ENCODE measurements at regions not wholly inside any gene's neighbourhood (a gene's known extent, or its start where the extent isn't known, plus 50 kb on each side); places are given as distances from the start of the nearest gene placed in this dataset.

- no peak overlapping the region for H3K4me3 ChIP-seq (replicated peaks in 1 of 3; ENCODE audit: low read depth in 2 of 3, low read length in 3 of 3)
- peaks cover 0 to 1% (median 0%) of the 10 kb centered on the region in 7 donors for H3K9me3 Mint-ChIP-seq
- peaks cover 27% of the 10 kb centered on the region for H3K4me1 Mint-ChIP-seq
- no peaks in the 10 kb centered on the region for H3K36me3 Mint-ChIP-seq
- H4K20me1 ChIP-seq (ENCODE audit: insufficient read depth, low read length), result no peaks in the 10 kb centered on the region
- H2AFZ ChIP-seq (ENCODE audit: insufficient read depth, low read depth, low read length, poor library complexity, severe bottlenecking), result no peak overlapping the region
- DNase-seq, result no peak
- TF ChIP-seq CTCF (IDR thresholded peaks at IDR 0.05), result no peak
- no peak overlapping the region for H3K4me3 Mint-ChIP-seq
- H3K9ac ChIP-seq (ENCODE audit: insufficient read depth, low read length, poor library complexity, severe bottlenecking), result no peak overlapping the region
- no peaks in the 10 kb centered on the region for H3K79me2 ChIP-seq (ENCODE audit: insufficient read depth, low read length)
- intact Hi-C loops (cut with micrococcal nuclease), result no loop called here
- H3K27me3 Mint-ChIP-seq (ENCODE audit: low read depth in 3 of 3), result no peaks in the 10 kb centered on the region
- H3K27me3 ChIP-seq (ENCODE audit: control insufficient read depth in 2 of 2, insufficient read depth in 2 of 2, low read length in 2 of 2), result no peaks in the 10 kb centered on the region
- H3K4me1 ChIP-seq (ENCODE audit: control insufficient read depth in 1 of 2, insufficient read depth in 2 of 2, low read length in 2 of 2), result peaks cover 28 to 31% of the 10 kb centered on the region in 2 donors
- 0% methylated on average over 1 of the region's 5 CpGs for WGBS (ENCODE audit: insufficient coverage)
- no peaks in the 10 kb centered on the region for H3K36me3 ChIP-seq (replicated peaks in 1 of 2; ENCODE audit: control insufficient read depth in 1 of 2, insufficient read depth in 2 of 2, low read length in 2 of 2)
- H3K27ac ChIP-seq (ENCODE audit: low read depth in 1 of 2, low read length in 2 of 2), result no peak overlapping the region
- no peak overlapping the region for H3K4me2 ChIP-seq (replicated peaks; ENCODE audit: extremely low read depth, low read length, poor library complexity, severe bottlenecking)
- no peaks in the 10 kb centered on the region for H3K9me3 ChIP-seq (replicated peaks in 1 of 2; ENCODE audit: control insufficient read depth in 1 of 2, insufficient read depth in 1 of 2, low read length in 2 of 2)
- H3K27ac Mint-ChIP-seq, result no peak overlapping the region
Observed at GRCh38 chr3:30292192-30292893, 314.1 kb upstream of the TGFBR2 start.

GRCh38 chr3:30293621-30294240, 312.7 kb upstream of the TGFBR2 start:
- H3K4me3 ChIP-seq (replicated peaks in 1 of 3; ENCODE audit: low read depth in 2 of 3, low read length in 3 of 3), result no peak overlapping the region
- Mint-ChIP-seq H3K27me3 (ENCODE audit: low read depth in 3 of 3) (no peaks in the 10 kb centered on the region), H3K9me3 (peaks cover 0 to 1% (median 0%) of the 10 kb centered on the region in 7 donors), H3K4me3 (no peak overlapping the region), H3K27ac (no peak overlapping the region), H3K4me1 (peaks cover 22% of the 10 kb centered on the region), H3K36me3 (no peaks in the 10 kb centered on the region)
- no peaks in the 10 kb centered on the region for H3K27me3 ChIP-seq (ENCODE audit: control insufficient read depth in 2 of 2, insufficient read depth in 2 of 2, low read length in 2 of 2)
- H3K27ac ChIP-seq (ENCODE audit: low read depth in 1 of 2, low read length in 2 of 2), result no peak overlapping the region
- no peak for TF ChIP-seq CTCF (IDR thresholded peaks at IDR 0.05)
- no peak overlapping the region for H3K9ac ChIP-seq (ENCODE audit: insufficient read depth, low read length, poor library complexity, severe bottlenecking)
- H3K9me3 ChIP-seq (replicated peaks in 1 of 2; ENCODE audit: control insufficient read depth in 1 of 2, insufficient read depth in 1 of 2, low read length in 2 of 2), result no peaks in the 10 kb centered on the region
- no peak for DNase-seq
- H3K36me3 ChIP-seq (replicated peaks in 1 of 2; ENCODE audit: control insufficient read depth in 1 of 2, insufficient read depth in 2 of 2, low read length in 2 of 2), result no peaks in the 10 kb centered on the region
- H3K79me2 ChIP-seq (ENCODE audit: insufficient read depth, low read length), result no peaks in the 10 kb centered on the region
- no peak overlapping the region for H2AFZ ChIP-seq (ENCODE audit: insufficient read depth, low read depth, low read length, poor library complexity, severe bottlenecking)
- H3K4me1 ChIP-seq (ENCODE audit: control insufficient read depth in 1 of 2, insufficient read depth in 2 of 2, low read length in 2 of 2), result peaks cover 23 to 26% of the 10 kb centered on the region in 2 donors
- no peak overlapping the region for H3K4me2 ChIP-seq (replicated peaks; ENCODE audit: extremely low read depth, low read length, poor library complexity, severe bottlenecking)
- no peaks in the 10 kb centered on the region for H4K20me1 ChIP-seq (ENCODE audit: insufficient read depth, low read length)
- intact Hi-C loops (cut with micrococcal nuclease), result no loop called here
- 91% methylated on average over 3 of the region's 6 CpGs for WGBS (ENCODE audit: insufficient coverage)

All from CD14-positive monocyte (primary cell).